IPS DF 6.9 (cell line): ENCODE measurements at regions not wholly inside any gene's neighbourhood (a gene's known extent, or its start where the extent isn't known, plus 50 kb on each side); places are given as distances from the start of the nearest gene placed in this dataset.
"Not testable (repeated sequence)": the region's sequence is repeated elsewhere in the genome, so short reads cannot be mapped to it uniquely, and the experiment has no call there.

ENCODE experiments used
- DNase-seq: peaks from one replicate; pipeline ENCODE4 v3.0.0-alpha.2; 2013; ENCODE audit warnings: low read depth, low spot score
- H3K27ac ChIP-seq: one replicate; pipeline ENCODE4 v1.5.1; 2013; ENCODE audit warnings: low read length, control low read depth
- H3K27me3 ChIP-seq: 2 replicates; pipeline ENCODE4 v1.6.1; 2013; ENCODE audit warnings: mild to moderate bottlenecking, low read length; ENCODE audit not compliant: control insufficient read depth, insufficient read depth
- H3K36me3 ChIP-seq: 2 replicates; pipeline ENCODE4 v1.6.1; 2013; ENCODE audit warnings: low read length; ENCODE audit not compliant: control insufficient read depth, insufficient read depth
- H3K4me1 ChIP-seq: 2 replicates; pipeline ENCODE4 v1.6.1; 2013; ENCODE audit warnings: low read length; ENCODE audit not compliant: control insufficient read depth, insufficient read depth
- H3K4me3 ChIP-seq: 2 replicates; pipeline ENCODE4 v1.5.1; 2013; ENCODE audit warnings: mild to moderate bottlenecking, low read length
- H3K9me3 ChIP-seq: 2 replicates; pipeline ENCODE4 v1.6.1; 2013; ENCODE audit warnings: low read length, inconsistent platforms; ENCODE audit not compliant: control insufficient read depth, insufficient read depth
- WGBS: extraction: QIAGEN DNeasy Blood & Tissue Kit; methylation state at CpG from one replicate; pipeline ENCODE4 v1.1.7; 2013; ENCODE audit warnings: mixed read lengths, missing lambda C conversion rate; ENCODE audit not compliant: insufficient read length, insufficient coverage; 5-methylcytosine and 5-hydroxymethylcytosine counted together

GRCh38 chr12:19810213-19810612, 370.9 kb downstream of the AEBP2 start:
- no peak for DNase-seq
- no peaks in the 10 kb centered on the region for H3K4me1 ChIP-seq
- no peak overlapping the region for H3K27ac ChIP-seq
- no peaks in the 10 kb centered on the region for H3K36me3 ChIP-seq
- H3K4me3 ChIP-seq, result no peak overlapping the region
- WGBS, result no CpG with 5 or more reads among the region's 1 CpG
- H3K27me3 ChIP-seq, result no peaks in the 10 kb centered on the region
- H3K9me3 ChIP-seq, result no peaks in the 10 kb centered on the region

- DNase-seq, result no peak
- no peaks in the 10 kb centered on the region for H3K27me3 ChIP-seq
- H3K9me3 ChIP-seq, result no peaks in the 10 kb centered on the region
- H3K4me1 ChIP-seq, result no peaks in the 10 kb centered on the region
- 100% methylated on average over 1 of the region's 3 CpGs for WGBS
- H3K4me3 ChIP-seq, result no peak overlapping the region
- H3K36me3 ChIP-seq, result no peaks in the 10 kb centered on the region
- H3K27ac ChIP-seq, result no peak overlapping the region
These were observed 372.6 kb downstream of the AEBP2 start for GRCh38 chr12:19811922-19812321.

GRCh38 chr12:19819231-19819630, 379.9 kb downstream of the AEBP2 start:
- H3K36me3 ChIP-seq, result no peaks in the 10 kb centered on the region
- no peak overlapping the region for H3K4me3 ChIP-seq
- no CpG with 5 or more reads among the region's 4 CpGs for WGBS
- no peaks in the 10 kb centered on the region for H3K4me1 ChIP-seq
- H3K27ac ChIP-seq, result no peak overlapping the region
- no peaks in the 10 kb centered on the region for H3K9me3 ChIP-seq
- H3K27me3 ChIP-seq, result no peaks in the 10 kb centered on the region
- DNase-seq, result no peak

GRCh38 chr12:19822476-19822875, 383.2 kb downstream of the AEBP2 start:
- H3K27ac ChIP-seq, result no peak overlapping the region
- no CpG with 5 or more reads among the region's 4 CpGs for WGBS
- no peak for DNase-seq
- no peak overlapping the region for H3K4me3 ChIP-seq
- H3K9me3 ChIP-seq, result no peaks in the 10 kb centered on the region
- no peaks in the 10 kb centered on the region for H3K4me1 ChIP-seq
- no peaks in the 10 kb centered on the region; the same call in 1 of the 2 replicates for H3K36me3 ChIP-seq
- H3K27me3 ChIP-seq, result no peaks in the 10 kb centered on the region

- not testable (repeated sequence) for DNase-seq, H3K36me3 ChIP-seq, H3K27ac ChIP-seq, H3K4me3 ChIP-seq, H3K9me3 ChIP-seq, H3K27me3 ChIP-seq, H3K4me1 ChIP-seq
- no CpG with 5 or more reads among the region's 6 CpGs for WGBS
These were observed 384.0 kb downstream of the AEBP2 start for GRCh38 chr12:19823326-19823725.

- Histone ChIP-seq H3K4me1 (no peaks in the 10 kb centered on the region), H3K36me3 (no peaks in the 10 kb centered on the region; the same call in 1 of the 2 replicates), H3K9me3 (no peaks in the 10 kb centered on the region), H3K27ac (no peak overlapping the region), H3K4me3 (no peak overlapping the region), H3K27me3 (no peaks in the 10 kb centered on the region)
- no CpG with 5 or more reads among the region's 13 CpGs for WGBS
- DNase-seq, result no peak
These were observed 387.8 kb downstream of the AEBP2 start for GRCh38 chr12:19826980-19827550.

GRCh38 chr12:19829100-19829853, 390.0 kb downstream of the AEBP2 start:
- Histone ChIP-seq H3K27me3 (no peaks in the 10 kb centered on the region), H3K4me1 (no peaks in the 10 kb centered on the region), H3K9me3 (no peaks in the 10 kb centered on the region), H3K36me3 (no peaks in the 10 kb centered on the region; the same call in 1 of the 2 replicates), H3K27ac (no peak overlapping the region), H3K4me3 (no peak overlapping the region)
- WGBS, result no CpG with 5 or more reads among the region's 4 CpGs
- no peak for DNase-seq

GRCh38 chr12:19830446-19830845, 391.2 kb downstream of the AEBP2 start:
- H3K27me3 ChIP-seq, result no peaks in the 10 kb centered on the region
- WGBS, result no CpG with 5 or more reads among the region's 2 CpGs
- no peak for DNase-seq
- no peak overlapping the region for H3K27ac ChIP-seq
- no peaks in the 10 kb centered on the region for H3K9me3 ChIP-seq
- no peaks in the 10 kb centered on the region; the same call in 1 of the 2 replicates for H3K36me3 ChIP-seq
- H3K4me1 ChIP-seq, result no peaks in the 10 kb centered on the region
- no peak overlapping the region for H3K4me3 ChIP-seq

GRCh38 chr12:19833775-19834501, 394.6 kb downstream of the AEBP2 start:
- H3K4me3 ChIP-seq, result no peak overlapping the region
- no peaks in the 10 kb centered on the region for H3K36me3 ChIP-seq
- no CpG with 5 or more reads among the region's 2 CpGs for WGBS
- no peaks in the 10 kb centered on the region for H3K4me1 ChIP-seq
- no peaks in the 10 kb centered on the region for H3K27me3 ChIP-seq
- no peak overlapping the region for H3K27ac ChIP-seq
- no peak for DNase-seq
- H3K9me3 ChIP-seq, result no peaks in the 10 kb centered on the region

GRCh38 chr12:19834592-19834991, 395.3 kb downstream of the AEBP2 start:
- Histone ChIP-seq H3K36me3 (no peaks in the 10 kb centered on the region), H3K27me3 (no peaks in the 10 kb centered on the region), H3K4me3 (no peak overlapping the region), H3K9me3 (no peaks in the 10 kb centered on the region), H3K27ac (no peak overlapping the region), H3K4me1 (no peaks in the 10 kb centered on the region)
- DNase-seq, result no peak
